Adipocyte (in vitro differentiated cells): ENCODE measurements at regions not wholly inside any gene's neighbourhood (a gene's known extent, or its start where the extent isn't known, plus 50 kb on each side); places are given as distances from the start of the nearest gene placed in this dataset.

Experiments used
- DNase-seq: peaks from one replicate; pipeline ENCODE4 v3.0.0-alpha.2; 2015; ENCODE audit warnings: low read depth
- H3K27me3 ChIP-seq: replicated peaks from 2 replicates; pipeline ENCODE4 v1.7.0; 2013; ENCODE audit warnings: mild to moderate bottlenecking, low read length, moderate library complexity; ENCODE audit not compliant: control insufficient read depth, insufficient read depth
- H3K36me3 ChIP-seq: 2 replicates; pipeline ENCODE4 v1.7.0; 2013; ENCODE audit warnings: low read length, mild to moderate bottlenecking, moderate library complexity; ENCODE audit not compliant: control insufficient read depth, insufficient read depth, severe bottlenecking
- H3K4me1 ChIP-seq: 2 replicates; pipeline ENCODE4 v1.7.0; 2013; ENCODE audit warnings: mild to moderate bottlenecking, low read length, moderate library complexity; ENCODE audit not compliant: control insufficient read depth, insufficient read depth
- H3K4me3 ChIP-seq: 2 replicates; pipeline ENCODE4 v1.7.0; 2013; ENCODE audit warnings: mild to moderate bottlenecking, low read length, moderate library complexity
- H3K9ac ChIP-seq: 2 replicates; pipeline ENCODE4 v1.7.0; 2013; ENCODE audit warnings: mild to moderate bottlenecking, low read length, moderate library complexity
- H3K9me3 ChIP-seq: 2 replicates; pipeline ENCODE4 v1.7.0; 2013; ENCODE audit warnings: mild to moderate bottlenecking, low read length, moderate library complexity; ENCODE audit not compliant: control insufficient read depth

DNA sequence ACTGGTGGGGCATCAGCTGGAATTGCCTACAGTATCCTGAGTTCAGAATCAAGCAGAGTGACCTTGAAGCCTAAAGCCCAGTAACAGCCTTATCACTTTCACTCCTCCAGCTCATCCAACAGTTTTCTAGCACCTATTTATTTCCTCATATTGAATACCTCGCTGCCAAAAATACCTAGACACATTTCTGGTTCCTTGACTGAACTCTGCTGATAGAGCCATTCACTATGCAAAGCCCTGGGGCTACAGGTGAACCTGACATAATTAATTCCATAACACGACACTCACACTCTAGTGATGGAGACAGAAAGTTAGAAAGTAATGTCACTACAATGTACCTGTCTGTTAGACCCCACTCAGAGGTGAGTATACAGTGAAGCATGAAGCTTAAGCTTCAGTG is 149.0 kb upstream of the STX18 start:
- no peaks in the 10 kb centered on the region for H3K4me1 ChIP-seq

DNA sequence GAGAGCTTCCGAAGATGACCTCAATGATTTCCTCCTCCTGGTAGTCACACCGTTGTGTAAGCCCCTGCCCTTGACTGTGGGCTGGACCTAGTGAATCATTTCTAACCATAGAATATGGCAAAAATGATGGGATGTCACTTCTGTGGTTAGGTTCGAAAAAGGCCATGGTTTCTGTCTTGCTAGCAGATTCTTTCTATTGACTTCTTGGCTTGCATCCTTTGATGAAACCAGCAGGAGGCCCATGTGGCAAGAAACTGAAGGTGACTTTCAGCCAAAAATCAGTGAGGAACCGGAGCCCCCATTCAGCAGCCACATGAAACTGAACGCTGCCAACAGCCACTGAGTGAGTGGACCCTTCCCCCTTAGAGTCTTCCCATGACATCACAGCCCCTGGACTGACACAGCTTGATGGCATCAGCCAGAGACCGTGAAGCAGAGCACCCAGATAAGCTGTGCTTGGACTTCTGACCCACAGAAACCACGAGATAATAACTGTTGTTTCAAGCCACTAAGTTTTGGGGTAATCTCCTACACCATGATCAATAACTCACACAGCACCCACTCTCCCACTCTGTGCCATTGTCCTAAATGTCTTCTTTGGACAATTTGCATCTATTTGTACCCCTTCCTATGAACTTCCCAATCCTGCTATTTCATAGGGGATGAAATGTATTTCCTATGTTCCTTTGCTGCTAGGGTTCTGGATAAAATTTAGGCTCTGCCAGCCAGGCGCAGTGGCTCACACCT is 148.0 kb upstream of the STX18 start:
- DNase-seq, result no peak
- no peaks in the 10 kb centered on the region for H3K36me3 ChIP-seq
- H3K4me1 ChIP-seq, result peaks cover 5% of the 10 kb centered on the region
- no peaks in the 10 kb centered on the region for H3K27me3 ChIP-seq
- no peaks in the 10 kb centered on the region for H3K9me3 ChIP-seq
- no peak overlapping the region for H3K4me3 ChIP-seq
- no peak overlapping the region for H3K9ac ChIP-seq

More for the DNA sequence above, 149.0 kb upstream of the STX18 start:
- Histone ChIP-seq H3K27me3 (no peaks in the 10 kb centered on the region), H3K9ac (no peak overlapping the region), H3K36me3 (no peaks in the 10 kb centered on the region), H3K4me3 (no peak overlapping the region), H3K9me3 (no peaks in the 10 kb centered on the region)
- DNase-seq, result no peak

DNA sequence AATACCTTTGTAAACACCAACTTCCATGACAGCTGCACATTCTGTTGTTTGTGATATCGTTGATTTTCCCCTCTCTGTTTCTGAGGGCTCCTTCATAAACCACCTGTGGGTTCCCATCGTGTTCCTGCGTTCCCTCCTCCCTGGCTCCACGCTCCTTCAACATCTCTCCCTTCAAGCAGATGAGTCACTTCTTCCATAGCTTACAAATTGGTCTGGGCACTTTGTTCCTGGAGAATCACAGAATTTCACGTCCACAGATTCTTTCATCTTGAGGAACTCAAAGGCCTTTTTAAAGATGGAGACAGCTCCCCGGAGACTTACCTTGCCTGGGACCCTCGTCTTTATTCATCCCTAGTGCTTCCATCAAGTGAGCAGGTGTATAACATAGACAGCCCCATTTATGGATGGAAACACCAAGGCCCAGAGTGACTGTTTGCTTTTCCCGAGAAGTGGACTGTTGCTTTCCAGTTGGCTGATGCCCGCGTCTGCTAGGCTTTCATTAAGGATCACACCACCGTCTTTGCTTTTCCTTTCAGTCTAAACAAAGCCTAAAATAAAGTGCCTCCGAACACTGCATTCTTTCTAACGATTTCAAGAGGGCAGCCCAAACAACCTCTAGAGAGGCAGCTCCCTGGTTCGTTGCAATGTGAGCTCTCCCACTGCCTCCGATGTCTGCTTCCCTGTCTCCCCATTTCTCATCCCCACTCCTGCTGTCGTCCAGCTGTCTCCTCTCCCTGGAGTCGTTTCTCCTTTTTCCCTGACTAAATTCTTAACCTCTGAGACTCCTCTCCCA is 146.3 kb upstream of the STX18 start:
- H3K36me3 ChIP-seq, result no peaks in the 10 kb centered on the region
- peaks cover 5% of the 10 kb centered on the region for H3K4me1 ChIP-seq
- H3K9me3 ChIP-seq, result no peaks in the 10 kb centered on the region
- H3K27me3 ChIP-seq, result no peaks in the 10 kb centered on the region
- H3K9ac ChIP-seq, result no peak overlapping the region
- H3K4me3 ChIP-seq, result no peak overlapping the region
- DNase-seq, result no peak

DNA sequence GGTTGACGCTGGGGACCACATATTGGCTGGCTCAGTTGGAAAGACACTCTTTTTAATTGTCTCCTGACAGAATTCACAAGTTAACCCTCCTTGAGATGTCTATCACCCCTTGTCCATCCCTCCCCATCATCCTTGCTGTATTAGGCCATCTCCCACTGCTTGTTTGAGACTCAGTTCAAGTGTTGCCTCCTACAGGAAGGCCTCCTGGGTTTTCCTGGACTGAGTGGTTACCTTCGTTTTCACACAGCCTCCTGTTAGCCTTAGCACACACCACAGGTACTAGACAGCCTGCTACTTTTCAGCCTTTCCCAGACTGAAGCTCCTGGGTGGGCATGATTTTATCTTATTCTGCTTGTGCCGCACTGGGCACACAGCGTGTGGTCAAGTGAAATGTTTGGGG is 145.3 kb upstream of the STX18 start:
- Histone ChIP-seq H3K9ac (no peak overlapping the region), H3K9me3 (no peaks in the 10 kb centered on the region), H3K4me3 (no peak overlapping the region), H3K4me1 (peaks cover 5% of the 10 kb centered on the region), H3K36me3 (no peaks in the 10 kb centered on the region), H3K27me3 (no peaks in the 10 kb centered on the region)
- no peak for DNase-seq

DNA sequence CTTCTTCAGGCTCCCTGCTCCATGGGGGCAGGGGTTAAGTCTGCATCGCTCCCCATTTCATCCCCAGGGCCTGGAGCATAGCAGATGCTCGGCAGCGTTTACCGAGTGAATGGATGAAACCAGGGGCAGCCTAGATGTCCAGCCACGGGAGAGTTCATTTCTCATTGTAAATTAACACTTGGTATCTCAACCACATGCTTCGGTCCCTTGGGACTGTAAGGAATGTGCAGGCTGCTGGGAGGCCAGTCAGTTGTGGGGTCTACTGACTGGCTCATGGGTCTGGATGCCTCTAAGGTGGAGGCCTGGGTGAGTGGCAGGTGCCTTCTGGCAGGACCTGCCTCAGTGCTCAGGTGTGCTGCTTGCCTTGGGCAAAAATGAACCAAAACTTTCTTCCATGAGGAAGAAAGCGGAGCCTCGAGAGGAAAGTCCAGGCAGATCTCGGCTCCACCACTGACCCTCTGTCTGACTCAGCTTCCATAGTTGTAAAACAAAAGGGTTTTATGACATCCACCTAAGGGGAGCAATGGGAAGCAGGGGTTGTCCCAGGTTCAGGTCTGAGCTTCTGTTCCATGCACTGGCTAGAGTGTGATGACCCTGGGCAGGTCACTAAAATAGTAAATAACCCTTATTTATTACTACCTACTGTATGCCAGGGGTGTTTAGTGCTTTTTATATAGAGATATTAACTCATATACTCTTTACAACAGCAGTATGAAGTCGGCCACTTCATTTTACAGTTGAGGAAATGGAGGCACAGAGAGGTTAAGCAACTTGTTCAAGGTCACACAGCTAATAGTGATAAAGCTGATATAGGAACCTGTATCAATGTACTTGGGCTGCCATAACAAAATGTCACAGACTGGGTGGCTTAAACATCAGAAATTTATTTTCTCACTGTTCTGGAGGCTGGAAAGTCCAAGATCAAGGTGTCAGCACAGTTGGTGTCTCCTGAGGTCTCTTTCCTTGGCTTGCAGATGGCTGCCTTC is 144.3 kb upstream of the STX18 start:
- DNase-seq, result no peak
- H3K36me3 ChIP-seq, result no peaks in the 10 kb centered on the region

DNA sequence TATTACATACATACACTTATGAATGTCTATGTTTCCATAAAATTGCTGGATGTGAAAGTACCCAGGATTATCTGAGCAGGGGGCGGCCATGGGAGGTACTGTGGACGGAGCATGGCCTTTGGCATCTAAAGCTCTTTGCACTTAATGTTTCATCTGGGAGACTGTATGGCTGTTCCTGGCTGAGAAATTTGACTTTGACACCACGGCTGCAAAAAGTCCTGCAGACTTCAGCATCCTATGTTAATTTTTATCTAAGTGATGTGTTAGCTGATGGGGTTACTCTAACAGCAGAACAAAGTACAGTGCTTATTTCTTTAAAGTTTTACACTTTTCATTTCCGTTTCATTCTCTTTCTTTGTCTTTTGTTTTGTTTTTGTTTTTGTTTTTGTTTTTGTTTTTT is 139.8 kb upstream of the STX18 start:
- H3K27me3 ChIP-seq, result no peaks in the 10 kb centered on the region
- no peaks in the 10 kb centered on the region for H3K36me3 ChIP-seq
- H3K9ac ChIP-seq, result no peak overlapping the region
- peaks cover 21% of the 10 kb centered on the region for H3K4me1 ChIP-seq
- no peaks in the 10 kb centered on the region for H3K9me3 ChIP-seq
- H3K4me3 ChIP-seq, result no peak overlapping the region
- no peak for DNase-seq

More for the DNA sequence above, 144.3 kb upstream of the STX18 start:
- Histone ChIP-seq H3K4me3 (no peak overlapping the region), H3K4me1 (peaks cover 5% of the 10 kb centered on the region), H3K9me3 (no peaks in the 10 kb centered on the region), H3K27me3 (no peaks in the 10 kb centered on the region), H3K9ac (no peak overlapping the region)

DNA sequence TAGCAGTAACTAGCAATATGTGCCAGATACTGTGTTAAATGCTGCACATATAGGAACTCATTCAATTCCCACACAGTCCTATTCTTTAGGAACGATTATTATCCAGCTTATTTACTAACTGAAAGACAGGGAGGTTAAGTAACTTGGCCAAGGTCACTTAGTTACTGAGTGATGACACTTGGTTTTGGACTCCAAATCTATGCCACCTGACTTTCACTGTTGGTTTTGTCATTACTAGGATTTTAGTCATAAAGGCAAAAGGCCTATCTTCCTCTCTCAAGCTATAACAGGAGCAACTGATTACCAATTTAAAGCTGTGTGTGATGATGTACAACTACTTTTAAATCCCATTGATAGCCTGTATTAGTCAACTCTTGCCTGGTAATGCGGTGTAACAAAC is 138.9 kb upstream of the STX18 start:
- Histone ChIP-seq H3K4me1 (peaks cover 21% of the 10 kb centered on the region), H3K36me3 (no peaks in the 10 kb centered on the region), H3K27me3 (no peaks in the 10 kb centered on the region), H3K4me3 (no peak overlapping the region), H3K9ac (no peak overlapping the region), H3K9me3 (no peaks in the 10 kb centered on the region)
- no peak for DNase-seq

DNA sequence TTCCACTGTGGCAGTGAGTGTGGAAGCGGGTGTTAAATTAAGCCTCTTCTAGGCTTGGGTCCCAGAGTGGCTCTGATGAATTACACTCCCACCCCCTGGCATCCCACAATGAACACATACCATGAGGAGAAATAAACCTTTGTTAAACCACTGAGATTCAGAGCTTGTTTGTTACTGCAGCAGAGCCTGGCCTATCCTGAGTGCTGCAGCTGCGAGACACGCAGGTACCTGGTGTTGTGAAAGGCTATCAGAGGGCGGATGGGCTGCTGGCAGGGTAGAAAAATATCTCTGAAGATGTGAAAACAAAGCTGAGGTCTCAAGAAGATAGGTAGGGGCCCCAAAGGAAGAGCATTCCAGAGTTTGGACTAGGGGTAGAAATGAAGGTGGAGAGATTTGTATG is 138.4 kb upstream of the STX18 start:
- no peaks in the 10 kb centered on the region for H3K27me3 ChIP-seq
- DNase-seq, result no peak
- no peaks in the 10 kb centered on the region for H3K9me3 ChIP-seq
- H3K4me1 ChIP-seq, result peaks cover 16% of the 10 kb centered on the region
- no peak overlapping the region for H3K4me3 ChIP-seq
- no peaks in the 10 kb centered on the region for H3K36me3 ChIP-seq
- no peak overlapping the region for H3K9ac ChIP-seq

DNA sequence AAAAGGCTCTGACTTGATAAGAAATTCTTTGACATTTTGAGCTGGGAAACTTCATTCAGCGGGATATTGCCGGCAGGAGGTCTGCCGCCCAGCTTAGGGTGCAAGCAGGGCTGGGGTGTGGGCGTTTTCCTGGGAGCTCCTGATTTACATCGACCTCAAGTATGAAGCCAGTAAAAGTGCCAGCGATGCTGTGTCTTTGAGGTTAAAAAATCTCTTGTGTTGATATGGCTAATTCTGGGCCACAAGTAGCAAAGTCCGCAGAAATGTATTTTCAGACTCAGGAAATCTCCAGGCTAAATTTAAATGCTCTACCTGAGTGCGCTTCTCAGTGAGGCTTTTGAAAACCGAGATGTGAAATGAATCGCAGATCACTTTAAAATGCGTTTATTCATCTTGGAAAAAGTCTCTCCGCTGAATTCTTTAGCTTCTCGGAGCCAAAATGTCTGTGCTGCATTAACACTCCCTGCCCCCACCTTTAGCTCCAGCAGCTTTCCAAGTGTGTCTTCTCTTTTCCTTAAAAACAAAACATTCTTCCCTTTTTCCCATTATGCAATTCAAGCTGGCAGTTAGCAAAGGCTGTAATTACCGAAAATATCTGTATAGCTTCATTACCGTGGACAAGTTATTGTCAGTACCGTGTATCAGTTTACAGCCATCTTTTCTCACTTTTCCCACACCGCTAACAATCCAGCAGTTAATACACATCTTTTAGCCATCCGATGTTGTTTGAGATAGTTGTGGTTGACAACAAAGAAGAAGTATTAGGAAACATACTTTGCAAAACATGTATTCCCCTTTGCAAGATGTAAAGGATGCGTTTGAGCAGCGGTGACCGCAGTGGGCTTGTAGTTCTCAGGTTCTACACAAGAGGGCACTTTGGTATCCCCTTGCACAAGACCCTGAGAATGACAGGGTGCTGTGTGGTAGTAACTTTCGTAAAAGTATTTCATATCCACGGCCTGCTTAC is 136.0 kb upstream of the STX18 start:
- peak overlapping the region; percentile 79 for H3K9ac ChIP-seq
- H3K4me1 ChIP-seq, result peaks cover 16% of the 10 kb centered on the region
- H3K36me3 ChIP-seq, result no peaks in the 10 kb centered on the region
- H3K9me3 ChIP-seq, result no peaks in the 10 kb centered on the region
- peak overlapping the region; percentile 69 for H3K4me3 ChIP-seq
- H3K27me3 ChIP-seq, result no peaks in the 10 kb centered on the region
- DNase-seq, result peak; percentile 82

DNA sequence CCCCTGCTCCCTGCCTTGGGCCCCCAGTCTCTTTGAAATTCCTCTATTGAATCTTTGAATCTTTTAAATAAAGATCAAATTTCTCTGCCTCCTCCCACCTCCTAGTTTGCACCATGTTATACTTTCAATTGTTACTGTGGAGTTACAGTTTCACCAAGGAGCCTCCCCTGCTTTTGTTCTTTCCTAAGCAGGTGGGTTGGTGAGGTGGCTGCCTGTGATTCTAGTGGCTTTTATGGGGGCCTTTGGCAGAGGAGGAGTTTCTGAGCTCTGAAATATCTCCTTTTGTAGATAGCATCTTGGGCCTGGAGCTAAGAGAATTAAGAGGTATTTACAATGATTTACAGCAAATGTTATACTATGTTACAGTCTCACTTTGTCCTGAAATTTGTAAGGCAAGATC is 133.8 kb upstream of the STX18 start:
- H3K27me3 ChIP-seq, result no peaks in the 10 kb centered on the region

More for the DNA sequence above, 133.8 kb upstream of the STX18 start:
- Histone ChIP-seq H3K9ac (no peak overlapping the region), H3K4me3 (no peak overlapping the region), H3K36me3 (no peaks in the 10 kb centered on the region), H3K9me3 (no peaks in the 10 kb centered on the region), H3K4me1 (peaks cover 24% of the 10 kb centered on the region)
- DNase-seq, result no peak
